GM21723 (cell line): ENCODE measurements at regions not wholly inside any gene's neighbourhood (a gene's known extent, or its start where the extent isn't known, plus 50 kb on each side); places are given as distances from the start of the nearest gene placed in this dataset.
"Not testable (repeated sequence)": the region's sequence is repeated elsewhere in the genome, so short reads cannot be mapped to it uniquely, and the experiment has no call there.

Experiments used
- ATAC-seq: cut with Tn5 transposase; IDR thresholded peaks from one replicate; pipeline ENCODE4 v1.9.1; 2021; ENCODE audit warnings: mild to moderate bottlenecking, moderate library complexity; ENCODE audit not compliant: unreplicated experiment

DNA sequence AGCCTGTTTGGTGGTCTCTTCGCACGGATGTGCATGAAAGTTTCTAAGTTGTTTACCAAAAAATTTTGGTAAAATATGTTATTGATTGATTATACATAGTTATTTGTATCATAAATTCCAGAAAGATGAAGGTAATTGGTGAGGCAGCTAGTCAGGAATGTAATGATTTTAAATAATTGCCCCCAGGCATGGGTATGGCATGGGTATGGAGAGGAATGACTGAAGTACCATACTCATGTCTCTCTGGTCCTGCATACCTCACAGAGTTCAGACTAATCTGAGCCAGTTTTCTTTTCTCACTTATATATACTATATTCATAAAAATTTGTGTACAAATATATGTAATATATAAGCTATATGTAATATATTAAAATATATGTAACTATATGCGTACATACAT lies 329.0 kb upstream of the TECRL start:
- ATAC-seq, result no peak

DNA sequence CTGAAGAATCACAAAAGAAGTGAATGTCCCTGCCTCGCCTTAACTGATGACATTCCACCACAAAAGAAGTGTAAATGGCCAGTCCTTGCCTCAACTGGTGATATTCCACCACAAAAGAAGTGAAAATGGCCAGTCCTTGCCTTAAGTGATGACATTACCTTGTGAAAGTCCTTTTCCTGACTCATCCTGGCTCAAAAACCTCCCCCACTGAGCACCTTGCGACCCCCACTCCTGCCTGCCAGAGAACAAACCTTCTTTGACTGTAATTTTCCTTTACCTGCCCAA lies 328.5 kb upstream of the TECRL start:
- not testable (repeated sequence) for ATAC-seq

DNA sequence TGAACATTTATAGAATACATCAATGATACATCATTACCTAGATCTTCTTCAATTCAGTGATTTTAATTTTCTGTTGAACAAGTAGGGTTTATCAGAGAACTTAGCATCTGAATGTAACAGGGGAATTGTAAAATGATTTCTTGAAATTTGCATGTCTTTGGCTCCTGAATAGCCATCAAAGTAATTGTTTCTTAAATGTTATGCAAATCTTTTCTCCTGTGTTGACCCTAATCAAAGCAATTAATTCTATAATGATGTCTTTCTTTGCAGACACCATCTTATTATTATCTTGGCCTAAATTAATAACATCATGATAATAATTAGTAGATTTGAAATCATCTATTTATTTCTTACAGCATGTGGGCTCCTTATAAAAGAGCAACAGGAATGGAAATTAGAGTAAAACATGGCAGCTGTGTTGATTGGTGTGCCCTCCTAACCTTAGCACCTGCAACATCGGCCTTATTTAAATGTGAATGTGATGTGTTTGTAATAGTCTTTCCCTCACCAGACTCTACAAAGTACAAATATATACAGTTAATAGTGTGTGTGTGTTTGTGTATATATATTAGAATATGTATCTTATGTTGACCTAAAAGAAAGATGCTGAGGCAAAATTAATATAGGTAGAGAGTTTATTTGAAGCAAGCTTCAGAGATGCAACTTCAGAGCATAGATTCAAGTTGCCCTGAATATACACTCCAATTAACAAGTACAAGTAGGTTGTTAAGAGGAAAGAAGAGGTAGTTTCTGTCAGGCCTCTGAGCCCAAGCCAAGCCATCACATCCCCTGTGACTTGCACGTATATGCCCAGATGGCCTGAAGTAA lies 328.0 kb upstream of the TECRL start:
- no peak for ATAC-seq

DNA sequence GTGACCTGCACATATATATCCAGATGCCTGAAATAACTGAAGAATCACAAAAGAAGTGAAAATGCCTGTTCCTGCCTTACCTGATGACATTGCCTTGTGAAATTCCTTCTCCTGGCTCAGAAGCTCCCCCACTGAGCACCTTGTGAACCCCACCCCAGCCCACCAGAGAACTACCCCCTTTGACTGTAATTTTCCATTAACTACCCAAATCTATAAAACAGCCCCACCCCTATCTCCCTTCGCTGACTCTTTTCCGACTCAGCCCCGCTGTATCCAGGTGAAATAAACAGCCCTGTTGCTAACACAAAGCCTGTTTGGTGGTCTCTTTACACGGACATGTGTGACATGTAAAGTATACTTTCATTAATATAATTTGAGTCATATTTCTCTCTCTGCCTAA lies 320.3 kb upstream of the TECRL start:
- ATAC-seq, result no peak

DNA sequence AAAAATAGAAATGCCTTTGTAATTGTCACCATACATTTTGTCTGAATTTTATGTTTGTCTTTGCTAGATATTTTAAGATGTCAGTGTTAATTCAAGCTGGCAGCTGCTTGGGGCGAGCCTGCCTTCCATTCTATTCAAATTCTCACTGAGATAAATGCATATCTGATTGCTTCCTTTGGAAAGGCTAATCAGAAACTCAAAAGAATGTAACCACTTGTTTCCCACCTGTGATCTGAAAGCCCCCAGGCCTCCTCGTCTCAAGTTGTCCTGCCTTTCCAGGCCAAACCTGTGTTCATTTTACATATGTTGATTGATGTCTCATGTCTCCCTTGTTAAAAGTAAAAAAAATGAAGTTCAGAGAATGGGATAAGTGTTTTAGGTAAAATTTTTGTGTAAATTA lies 318.7 kb upstream of the TECRL start:
- ATAC-seq, result no peak

DNA sequence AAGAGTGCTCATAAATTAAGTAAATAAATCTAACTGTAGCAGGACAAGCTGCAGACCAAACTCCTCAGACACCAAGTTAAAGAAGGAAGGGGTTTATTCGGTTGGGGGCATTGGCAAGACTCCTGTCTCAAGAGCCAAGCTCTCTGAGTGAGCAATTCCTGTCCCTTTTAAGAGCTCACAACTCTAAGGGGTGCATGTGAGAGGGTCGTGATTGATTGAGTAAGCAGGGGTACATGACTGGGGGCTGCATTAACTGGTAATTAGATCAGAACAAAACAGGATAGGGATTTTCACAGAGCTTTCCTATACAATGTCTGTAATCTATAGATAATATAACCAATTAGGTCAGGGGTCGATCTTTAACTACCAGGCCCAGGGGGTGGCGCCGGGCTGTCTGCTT lies 318.1 kb upstream of the TECRL start:
- not testable (repeated sequence) for ATAC-seq

DNA sequence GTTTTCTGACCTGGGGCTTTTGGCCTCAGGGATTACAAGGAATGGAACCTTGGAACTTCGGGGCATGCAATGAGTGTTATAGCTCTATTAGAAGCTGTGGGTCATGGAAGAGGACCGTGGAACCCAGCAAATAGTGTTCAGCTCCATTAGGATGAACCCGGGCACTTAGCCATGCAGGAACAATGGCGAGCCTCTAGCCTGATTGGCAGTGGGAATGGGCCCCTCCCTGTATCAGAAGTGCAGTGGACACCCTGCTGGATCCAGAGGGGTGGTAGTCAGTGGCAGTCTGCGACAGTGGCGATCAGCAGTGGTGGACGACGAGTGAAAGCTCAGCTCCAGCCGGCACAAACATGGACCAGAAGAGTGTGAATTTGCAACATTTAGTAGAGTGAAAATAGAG lies 315.4 kb upstream of the TECRL start:
- ATAC-seq, result no peak

DNA sequence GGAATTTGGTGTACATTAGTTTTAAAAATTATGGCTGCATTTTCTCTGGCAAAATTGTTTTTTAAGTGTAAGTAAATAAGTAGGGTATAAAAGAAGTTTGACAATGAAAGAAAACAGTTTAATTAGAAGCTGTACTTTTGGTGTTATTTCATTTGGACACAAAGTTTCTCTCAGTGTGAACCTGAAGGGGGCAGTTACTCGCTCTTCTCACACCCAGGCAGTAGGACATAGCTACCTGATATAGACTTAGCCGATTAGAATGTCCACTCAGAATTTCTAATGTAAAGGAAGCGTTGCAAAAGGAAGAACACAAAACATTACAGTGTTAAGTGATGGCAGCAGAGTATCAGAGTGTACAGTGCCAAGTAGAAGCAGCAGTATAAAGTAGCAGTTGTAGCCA lies 311.9 kb upstream of the TECRL start:
- ATAC-seq, result no peak

DNA sequence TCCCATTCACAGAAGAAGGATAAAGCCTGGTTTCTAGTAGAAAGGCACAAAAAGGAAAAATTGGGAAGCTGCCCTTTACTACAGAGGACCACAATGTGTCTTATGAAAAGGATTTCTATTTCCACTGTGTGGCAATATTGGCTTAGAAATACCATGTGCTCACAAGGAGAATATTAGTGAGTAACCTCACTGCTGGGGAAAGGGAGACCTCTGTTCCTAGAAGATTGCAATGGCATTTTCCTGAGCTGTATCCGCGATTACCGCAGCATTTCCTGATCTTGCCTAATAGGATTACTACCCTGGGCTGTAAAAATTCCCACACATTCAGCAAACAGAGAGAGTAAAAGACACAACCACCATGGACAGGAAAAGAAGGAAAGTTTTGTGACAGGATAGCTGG lies 308.8 kb upstream of the TECRL start:
- ATAC-seq, result no peak

DNA sequence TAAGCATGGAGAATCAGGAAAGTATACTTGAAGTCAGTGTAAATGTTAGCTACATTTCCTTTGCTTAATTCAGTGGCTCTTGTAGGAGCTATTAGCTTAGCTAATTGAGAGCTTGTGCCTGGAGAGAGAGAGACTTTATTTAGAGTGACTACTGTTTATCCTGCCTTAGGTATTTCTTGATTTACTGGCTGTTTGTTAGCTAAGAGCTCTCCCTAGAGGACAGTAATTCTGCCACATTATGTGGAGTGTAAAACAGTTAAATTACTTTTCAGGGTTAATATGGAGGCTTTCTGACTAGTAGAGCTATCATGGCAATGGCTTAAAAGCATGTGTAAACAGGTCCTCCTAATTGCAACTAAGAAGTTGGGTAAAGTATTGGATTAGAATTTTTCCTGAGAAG lies 306.5 kb upstream of the TECRL start:
- ATAC-seq, result no peak

DNA sequence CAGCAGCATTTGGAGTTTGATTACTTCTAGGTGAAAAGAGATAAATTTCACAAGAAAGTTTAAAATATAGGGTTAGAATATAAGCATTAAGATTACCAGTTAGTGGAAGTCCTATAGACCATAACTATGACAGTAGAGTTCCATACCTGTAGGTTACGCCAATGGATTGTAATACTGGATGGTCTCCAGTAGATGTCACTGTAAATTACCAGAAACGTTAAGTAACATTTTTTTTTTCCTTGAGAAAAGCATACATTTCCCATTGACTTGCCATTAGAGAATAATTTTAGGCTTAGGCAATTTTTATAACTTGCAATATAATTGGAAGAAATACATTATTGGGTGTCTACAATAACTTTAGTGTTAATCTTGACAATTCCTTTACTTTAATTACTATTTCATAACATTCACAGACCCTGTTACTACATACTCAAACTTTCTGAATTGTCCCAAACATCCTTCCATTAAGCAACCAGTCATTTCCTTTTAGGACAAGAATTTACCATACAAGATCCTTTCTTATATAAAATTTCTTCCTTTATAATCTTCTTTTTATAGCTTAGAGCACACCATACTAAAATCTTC lies 304.1 kb upstream of the TECRL start:
- peak; percentile 67 for ATAC-seq

DNA sequence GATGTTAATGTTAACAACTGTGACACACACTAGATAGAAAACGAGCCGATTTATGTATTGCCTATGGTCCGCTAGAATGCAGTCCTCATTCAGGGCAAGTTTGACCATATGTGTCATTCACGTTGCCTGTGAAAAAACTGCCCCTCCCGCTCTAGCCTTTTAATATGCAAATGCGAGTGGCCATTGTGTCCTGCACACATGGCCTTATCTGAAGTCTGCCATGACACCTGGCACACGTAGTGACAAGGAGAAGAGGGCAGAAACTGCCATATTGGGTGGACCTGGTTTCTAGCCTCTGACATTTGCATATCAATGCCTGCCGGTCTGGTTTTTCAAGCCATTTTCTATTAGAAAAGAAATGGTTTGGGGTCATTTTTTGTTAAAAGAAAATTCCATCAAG lies 303.3 kb upstream of the TECRL start:
- ATAC-seq, result no peak

DNA sequence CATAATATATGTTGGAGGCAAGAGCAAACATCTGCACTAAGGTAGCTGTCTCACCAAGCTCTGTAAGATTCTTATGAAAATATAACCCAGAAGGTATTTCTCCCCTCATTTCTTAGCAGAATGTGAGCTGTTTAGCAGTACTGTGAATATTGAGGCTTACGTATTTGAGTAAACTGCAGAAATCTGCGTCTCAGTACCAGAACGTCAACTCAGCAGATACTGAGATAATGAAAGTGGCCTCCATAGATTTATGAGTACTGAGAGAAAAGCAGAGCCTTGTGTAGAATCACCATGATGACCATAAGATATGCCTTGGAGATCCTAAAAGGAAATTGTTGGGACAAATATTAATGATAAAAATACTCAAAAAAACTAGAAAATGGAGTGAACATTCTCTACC lies 296.7 kb upstream of the TECRL start:
- ATAC-seq, result no peak

DNA sequence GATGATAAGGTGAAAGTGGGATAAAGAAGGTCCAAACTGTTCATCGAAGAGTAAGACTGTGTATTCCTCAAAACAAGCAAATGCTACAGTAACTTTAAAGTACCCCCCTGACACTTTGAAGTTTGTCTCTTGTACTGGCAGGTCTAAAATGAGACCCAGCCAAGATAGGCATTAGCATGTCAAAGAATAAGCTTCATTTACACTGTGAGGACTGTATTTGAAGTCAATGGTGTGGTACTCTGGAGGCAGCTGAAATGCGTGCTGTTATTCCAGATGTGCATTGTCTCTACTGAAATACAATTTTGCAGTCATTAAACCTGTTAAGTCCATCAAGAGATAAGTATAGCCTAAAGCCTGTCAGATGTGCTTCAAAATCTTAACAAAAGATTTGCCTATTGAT lies 288.9 kb upstream of the TECRL start:
- no peak for ATAC-seq

DNA sequence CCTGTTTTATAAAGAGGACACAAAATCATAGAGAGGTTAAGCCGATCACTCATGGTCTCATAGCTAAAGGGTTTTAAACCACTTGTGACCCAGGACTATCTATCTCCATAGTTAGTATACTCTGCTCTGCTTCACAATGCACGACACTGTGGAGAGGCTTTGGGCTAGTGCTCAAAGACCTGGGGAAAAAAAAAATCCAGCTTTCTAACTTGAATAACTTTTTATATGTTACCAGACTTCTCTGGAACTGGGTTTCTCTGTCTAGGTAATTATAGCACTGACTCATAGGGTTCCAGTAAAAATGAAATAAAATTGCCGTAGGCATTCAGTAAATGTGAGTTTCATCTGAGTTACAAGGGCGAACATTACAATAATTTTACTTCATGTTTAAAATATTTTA lies 273.7 kb upstream of the TECRL start:
- no peak for ATAC-seq

DNA sequence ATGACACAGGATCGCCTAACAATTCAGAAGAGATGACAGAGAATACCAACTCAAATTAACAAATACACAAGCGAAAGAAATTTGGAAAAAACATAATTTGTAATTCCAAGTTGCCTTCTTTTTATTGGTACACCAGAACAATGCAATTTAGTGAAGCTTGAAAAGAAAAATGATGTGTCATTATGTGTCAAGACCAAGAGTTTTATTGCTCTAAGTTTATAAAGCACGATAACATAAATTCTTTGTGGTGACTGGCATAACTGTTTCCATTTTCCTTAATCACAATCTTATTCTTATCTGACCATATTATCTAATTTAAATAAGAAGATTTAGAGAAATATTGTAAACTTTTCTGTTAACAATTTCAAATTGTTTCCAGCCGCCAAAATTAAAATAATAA lies 273.2 kb upstream of the TECRL start:
- ATAC-seq, result no peak

DNA sequence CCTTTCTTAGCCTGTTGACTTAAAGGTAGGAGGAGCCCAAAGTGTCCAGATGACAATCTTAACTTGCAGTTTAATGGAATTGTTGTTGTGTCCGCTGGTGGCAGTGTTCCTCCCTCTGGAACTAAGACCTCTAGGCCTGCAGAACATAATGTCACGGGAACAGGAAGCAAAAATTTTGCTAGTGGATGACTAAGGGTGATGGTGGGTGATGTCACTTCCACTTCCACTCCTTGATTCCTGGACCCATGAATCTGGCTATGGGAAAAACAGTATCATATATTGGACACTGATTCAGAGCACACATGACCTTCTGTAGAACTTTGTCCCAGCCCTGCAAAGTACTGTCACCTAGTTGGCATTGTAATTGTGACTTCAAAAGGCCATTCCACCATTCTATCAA lies 263.9 kb upstream of the TECRL start:
- ATAC-seq, result not testable (repeated sequence)

DNA sequence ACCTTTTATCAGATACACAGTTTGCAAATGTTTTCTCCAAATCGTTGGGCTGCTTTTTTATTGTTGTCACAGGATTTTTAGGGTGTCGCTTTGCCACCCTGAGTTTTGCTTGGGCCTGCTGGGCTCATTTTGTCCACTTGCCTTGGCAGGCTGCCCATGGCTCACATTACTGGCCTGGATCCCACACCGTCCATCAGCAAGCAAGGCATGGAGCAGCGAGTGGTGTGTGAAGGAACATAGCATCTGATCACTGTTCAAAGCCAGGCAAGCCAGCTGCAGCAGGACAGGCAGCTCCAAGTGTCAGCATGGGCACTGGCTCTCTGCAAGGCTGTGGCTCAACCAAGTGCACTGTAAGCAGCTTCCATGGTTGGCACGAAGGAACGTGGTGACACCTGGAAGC lies 261.4 kb upstream of the TECRL start:
- no peak for ATAC-seq

DNA sequence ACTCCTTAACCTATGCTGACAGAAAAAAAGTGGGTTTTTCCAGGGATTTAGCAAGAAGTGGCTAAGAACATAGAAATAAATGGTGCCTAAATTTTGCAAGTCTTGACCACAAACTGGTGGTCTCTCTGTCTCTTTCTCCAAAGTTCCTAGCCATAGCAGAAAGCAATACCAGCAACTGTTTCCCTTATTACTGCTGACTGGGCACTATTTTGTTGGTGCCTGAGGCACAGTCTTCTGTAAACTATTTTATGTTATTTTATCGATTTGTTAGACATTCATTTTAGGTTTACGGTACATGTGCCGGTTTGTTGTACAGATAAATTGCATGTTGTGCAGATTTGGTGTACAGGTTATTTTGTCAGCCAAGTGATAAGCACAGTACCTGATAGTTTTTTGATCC lies 234.6 kb upstream of the TECRL start:
- no peak for ATAC-seq

DNA sequence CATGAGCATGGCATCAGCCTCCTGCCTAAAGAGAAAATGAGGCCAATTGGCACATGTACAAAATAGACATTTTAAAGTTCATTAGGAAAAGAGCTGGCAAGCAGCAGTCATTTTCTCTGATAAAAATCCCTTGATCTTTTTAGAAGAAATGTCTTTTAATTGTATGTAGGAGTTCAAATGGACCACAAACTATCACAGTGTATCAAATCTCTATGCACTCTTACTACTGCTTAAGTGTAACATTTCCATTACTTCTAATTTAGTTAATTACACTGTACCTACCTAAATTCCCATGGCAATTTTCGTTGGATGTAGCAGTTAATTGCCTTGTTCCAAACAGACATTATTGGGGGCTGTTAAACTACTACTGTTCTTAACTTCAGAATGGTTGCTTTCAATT lies 233.7 kb upstream of the TECRL start:
- no peak for ATAC-seq

DNA sequence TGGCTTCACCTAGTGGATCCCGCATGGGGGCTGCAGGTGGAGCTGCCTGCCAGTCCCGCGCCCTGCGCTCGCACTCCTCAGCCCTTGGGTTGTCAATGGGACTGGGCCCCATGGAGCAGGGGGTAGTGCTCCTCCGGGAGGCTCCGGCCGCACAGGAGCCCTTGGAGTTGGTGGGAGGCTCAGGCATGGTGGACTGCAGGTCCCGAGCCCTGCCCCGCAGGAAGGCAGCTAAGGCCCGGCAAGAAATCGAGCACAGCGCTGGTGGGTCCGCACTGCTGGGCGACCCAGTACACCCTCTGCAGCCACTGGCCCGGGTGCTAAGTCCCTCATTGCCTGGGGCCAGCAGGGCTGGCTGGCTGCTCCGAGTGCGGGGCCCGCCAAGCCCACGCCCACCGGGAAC lies 231.2 kb upstream of the TECRL start:
- ATAC-seq, result not testable (repeated sequence)

DNA sequence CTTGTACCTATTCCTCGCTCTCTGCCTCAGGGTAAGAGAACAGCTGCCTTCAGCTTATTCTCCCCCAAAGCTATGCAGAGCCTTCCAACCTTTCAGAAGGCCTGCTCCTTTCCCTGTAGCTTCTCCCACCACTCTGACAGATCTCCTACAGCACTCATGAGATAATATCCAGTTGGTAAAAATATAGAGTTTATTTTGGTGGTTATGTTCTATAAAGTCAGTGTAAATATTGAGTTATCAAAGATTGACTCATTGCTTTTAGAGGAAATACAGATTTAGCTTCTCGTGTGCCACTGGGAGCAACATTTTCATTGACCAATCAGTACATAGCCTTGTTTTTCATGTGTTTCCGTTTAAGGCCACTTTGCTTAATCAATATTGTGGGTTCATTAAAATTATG lies 216.2 kb upstream of the TECRL start:
- no peak for ATAC-seq

DNA sequence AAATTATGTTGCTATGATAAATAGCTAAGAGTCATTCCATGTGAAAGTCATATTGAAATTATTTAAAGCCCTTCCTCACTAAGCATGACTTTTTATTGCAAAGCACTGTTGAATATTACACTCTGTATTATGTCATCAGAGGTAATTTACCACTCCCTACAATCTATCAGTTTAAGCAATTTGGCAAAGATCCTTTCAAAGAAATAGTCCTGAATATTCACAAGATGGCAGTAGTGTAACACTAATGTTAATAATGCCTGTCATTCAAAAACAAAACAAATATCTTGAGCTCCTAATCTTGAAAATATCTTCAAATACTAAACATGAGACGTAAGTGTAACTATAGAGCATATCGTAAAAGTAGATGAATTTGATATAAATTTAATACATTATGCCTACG lies 208.6 kb upstream of the TECRL start:
- ATAC-seq, result no peak
